Stimulated activated naive CD8-positive, alpha-beta T cell treated with anti-CD3 and anti-CD28 coated beads, Interleukin-15, Interleukin-2, amounts not matched to agents 100 U/mL and 50 U/mL, for 24 hours (primary cell): ENCODE measurements at regions not wholly inside any gene's neighbourhood (a gene's known extent, or its start where the extent isn't known, plus 50 kb on each side); places are given as distances from the start of the nearest gene placed in this dataset.

Experiments used
- ATAC-seq: fragments of 150-1000 bp; cut with Tn5 transposase; one replicate; pipeline ENCODE4 v1.10.0; 2021
- DNase-seq: peaks from one replicate; pipeline ENCODE4 v3.0.0; 2021

GRCh38 chr4:137069473-137069872 lies 462.8 kb downstream of the PCDH18 start:
- ATAC-seq (no peak), DNase-seq (no peak)

- ATAC-seq = no peak
Observed at GRCh38 chr4:137067735-137068134, 464.6 kb downstream of the PCDH18 start.

GRCh38 chr4:137065311-137065710 lies 467.0 kb downstream of the PCDH18 start:
- no peak for ATAC-seq
- no peak for DNase-seq

More at GRCh38 chr4:137067735-137068134, 464.6 kb downstream of the PCDH18 start:
- DNase-seq = no peak

- DNase-seq (no peak), ATAC-seq (no peak)
Observed at GRCh38 chr4:137063961-137064360, 468.3 kb downstream of the PCDH18 start.

- ATAC-seq (no peak), DNase-seq (no peak)
Observed at GRCh38 chr4:137043184-137043583, 489.1 kb downstream of the PCDH18 start.

- DNase-seq (no peak), ATAC-seq (no peak)
Observed at GRCh38 chr4:137039370-137039769, 492.9 kb downstream of the PCDH18 start.

GRCh38 chr4:137032222-137032621 lies 500.1 kb downstream of the PCDH18 start:
- ATAC-seq = no peak
- DNase-seq = no peak

- no peak for ATAC-seq
- no peak for DNase-seq
Observed at GRCh38 chr4:137029026-137029425, 503.3 kb downstream of the PCDH18 start.

GRCh38 chr4:137025484-137026059 lies 506.7 kb downstream of the PCDH18 start:
- ATAC-seq = no peak

GRCh38 chr4:137015426-137016409 lies 516.6 kb downstream of the PCDH18 start:
- ATAC-seq (no peak), DNase-seq (no peak)

More at GRCh38 chr4:137025484-137026059, 506.7 kb downstream of the PCDH18 start:
- DNase-seq = no peak

GRCh38 chr4:137000432-137000831 lies 531.9 kb downstream of the PCDH18 start:
- DNase-seq (no peak), ATAC-seq (no peak)

- ATAC-seq = no peak
- no peak for DNase-seq
Observed at GRCh38 chr4:136992032-136992431, 540.3 kb downstream of the PCDH18 start.

- no peak for ATAC-seq
- DNase-seq = no peak
Observed at GRCh38 chr4:136985683-136986082, 546.6 kb downstream of the PCDH18 start.

- DNase-seq = no peak
- no peak for ATAC-seq
Observed at GRCh38 chr4:136967069-136967468, 565.2 kb downstream of the PCDH18 start.

GRCh38 chr4:136965478-136965877 lies 566.8 kb downstream of the PCDH18 start:
- ATAC-seq (no peak), DNase-seq (no peak)

- no peak for ATAC-seq
- DNase-seq = no peak
Observed at GRCh38 chr4:136962868-136963267, 569.4 kb downstream of the PCDH18 start.

GRCh38 chr4:136946307-136946907 lies 585.9 kb downstream of the PCDH18 start:
- ATAC-seq (peak; percentile 40), DNase-seq (no peak)

- ATAC-seq (no peak), DNase-seq (no peak)
Observed at GRCh38 chr4:136939781-136940180, 592.5 kb downstream of the PCDH18 start.

- no peak for ATAC-seq
- DNase-seq = no peak
Observed at GRCh38 chr4:136935871-136936270, 596.4 kb downstream of the PCDH18 start.

- no peak for ATAC-seq
- no peak for DNase-seq
Observed at GRCh38 chr4:136935305-136935704, 597.0 kb downstream of the PCDH18 start.

- DNase-seq (no peak), ATAC-seq (no peak)
Observed at GRCh38 chr4:136934601-136935000, 597.7 kb downstream of the PCDH18 start.

- DNase-seq (no peak), ATAC-seq (no peak)
Observed at GRCh38 chr4:136931781-136932180, 600.5 kb downstream of the PCDH18 start.

GRCh38 chr4:136928957-136929411 lies 603.3 kb downstream of the PCDH18 start:
- ATAC-seq (no peak), DNase-seq (no peak)
